SK-N-SH treated with all-trans-retinoic acid at 6 μM for 48 hours (cell line): ENCODE measurements at regions not wholly inside any gene's neighbourhood (a gene's known extent, or its start where the extent isn't known, plus 50 kb on each side); places are given as distances from the start of the nearest gene placed in this dataset.
"Not testable (repeated sequence)": the region's sequence is repeated elsewhere in the genome, so short reads cannot be mapped to it uniquely, and the experiment has no call there.

Source experiments
- ATAC-seq: fragments of 200-7000 bp; cut with Tn5 transposase; 3 replicates; pipeline ENCODE4 v1.9.1; 2020; ENCODE audit warnings: mild to moderate bottlenecking, moderate library complexity
- ARNTL ChIP-seq: fragments of 450-650 bp; formaldehyde crosslinking; IDR thresholded peaks from 2 replicates; pipeline ENCODE4 v1.5.0; 2020; ENCODE audit warnings: low read depth, mild to moderate bottlenecking, moderate library complexity, borderline replicate concordance
- CREB5 ChIP-seq: fragments of 250-450 bp; sonication (Bioruptor Pico); IDR thresholded peaks from 2 replicates; pipeline ENCODE4 v1.5.1; 2020; ENCODE audit warnings: low read depth, mild to moderate bottlenecking, moderate library complexity
- CSDC2 ChIP-seq: fragments of 250-450 bp; sonication (Bioruptor Pico); IDR thresholded peaks from 2 replicates; pipeline ENCODE4 v1.5.0; 2020; ENCODE audit warnings: mild to moderate bottlenecking, moderate library complexity
- ESRRG ChIP-seq: fragments of 250-450 bp; sonication (Bioruptor Pico); IDR thresholded peaks from 2 replicates; pipeline ENCODE4 v1.6.1; 2021; ENCODE audit warnings: mild to moderate bottlenecking
- GLIS3 ChIP-seq: fragments of 250-450 bp; sonication (Bioruptor Pico); IDR thresholded peaks from 2 replicates; pipeline ENCODE4 v1.5.0; 2020; ENCODE audit warnings: mild to moderate bottlenecking, moderate library complexity
- ISL1 ChIP-seq: fragments of 250-450 bp; sonication (Bioruptor Pico); IDR thresholded peaks from 2 replicates; pipeline ENCODE4 v2.1.2; 2022; ENCODE audit warnings: mild to moderate bottlenecking, moderate library complexity
- OSR1 ChIP-seq: fragments of 250-450 bp; sonication (Bioruptor Pico); IDR thresholded peaks from 2 replicates; pipeline ENCODE4 v1.8.0; 2022; ENCODE audit warnings: moderate library complexity, mild to moderate bottlenecking, inconsistent platforms
- PPARA ChIP-seq: fragments of 250-450 bp; sonication (Bioruptor Pico); IDR thresholded peaks from 2 replicates; pipeline ENCODE4 v1.5.0; 2020; ENCODE audit warnings: mild to moderate bottlenecking, borderline replicate concordance
- RARB ChIP-seq: fragments of 250-450 bp; sonication (Bioruptor Pico); IDR thresholded peaks from 2 replicates; pipeline ENCODE4 v1.8.0; 2021; ENCODE audit warnings: mild to moderate bottlenecking, moderate library complexity
- SNAI2 ChIP-seq: fragments of 250-450 bp; sonication (Bioruptor Pico); IDR thresholded peaks from 2 replicates; pipeline ENCODE4 v1.5.0; 2020; ENCODE audit warnings: mild to moderate bottlenecking, moderate library complexity
- TCF4 ChIP-seq: fragments of 250-450 bp; sonication (Bioruptor Pico); IDR thresholded peaks from 2 replicates; pipeline ENCODE4 v1.8.0; 2021; ENCODE audit warnings: mild to moderate bottlenecking, moderate library complexity, borderline replicate concordance
- TOX ChIP-seq: fragments of 250-450 bp; sonication (Bioruptor Pico); IDR thresholded peaks from 2 replicates; pipeline ENCODE4 v1.8.0; 2021; ENCODE audit warnings: mild to moderate bottlenecking, moderate library complexity, borderline replicate concordance
- ZFP3 ChIP-seq: fragments of 250-450 bp; sonication (Bioruptor Pico); IDR thresholded peaks from 2 replicates; pipeline ENCODE4 v1.5.0; 2020; ENCODE audit warnings: mild to moderate bottlenecking, moderate library complexity
- ZFP30 ChIP-seq: fragments of 450-650 bp; formaldehyde crosslinking; IDR thresholded peaks from 2 replicates; pipeline ENCODE4 v1.5.0; 2022; ENCODE audit warnings: mild to moderate bottlenecking, moderate library complexity
- ZNF565 ChIP-seq: fragments of 450-650 bp; formaldehyde crosslinking; conservative IDR thresholded peaks from 2 replicates; pipeline ENCODE4 v1.5.0; 2020; ENCODE audit warnings: low read depth, mild to moderate bottlenecking, moderate library complexity
- ZNF70 ChIP-seq: fragments of 450-650 bp; formaldehyde crosslinking; IDR thresholded peaks from 2 replicates; pipeline ENCODE4 v1.5.0; 2020; ENCODE audit warnings: mild to moderate bottlenecking, moderate library complexity
- ZNF8 ChIP-seq: fragments of 450-650 bp; formaldehyde crosslinking; IDR thresholded peaks from 2 replicates; pipeline ENCODE4 v1.5.0; 2020; ENCODE audit warnings: mild to moderate bottlenecking, moderate library complexity
- TF ChIP-seq, protein P1 (sequence below): fragments of 250-450 bp; sonication (Bioruptor Pico); IDR thresholded peaks from 2 replicates; pipeline ENCODE4 v1.8.0; 2020; ENCODE audit warnings: mild to moderate bottlenecking, moderate library complexity, borderline replicate concordance
- TF ChIP-seq, protein P2 (sequence below): fragments of 250-450 bp; sonication (Bioruptor Pico); IDR thresholded peaks from 2 replicates; pipeline ENCODE4 v1.5.1; 2021; ENCODE audit warnings: mild to moderate bottlenecking, moderate library complexity
- TF ChIP-seq, protein P3 (sequence below): fragments of 250-450 bp; sonication (Bioruptor Pico); IDR thresholded peaks from 2 replicates; pipeline ENCODE4 v1.8.0; 2021; ENCODE audit warnings: low read depth, mild to moderate bottlenecking, moderate library complexity, borderline replicate concordance

- ATAC-seq = no peak
- TF ChIP-seq ZFP3 (CRISPR knock-in tag) (no peak), ZNF70 (CRISPR knock-in tag) (no peak), ESRRG (CRISPR knock-in tag) (no peak), RARB (CRISPR knock-in tag) (no peak), ZNF8 (CRISPR knock-in tag) (no peak), TCF4 (CRISPR knock-in tag) (no peak)
- TF ChIP-seq, protein P1, sequence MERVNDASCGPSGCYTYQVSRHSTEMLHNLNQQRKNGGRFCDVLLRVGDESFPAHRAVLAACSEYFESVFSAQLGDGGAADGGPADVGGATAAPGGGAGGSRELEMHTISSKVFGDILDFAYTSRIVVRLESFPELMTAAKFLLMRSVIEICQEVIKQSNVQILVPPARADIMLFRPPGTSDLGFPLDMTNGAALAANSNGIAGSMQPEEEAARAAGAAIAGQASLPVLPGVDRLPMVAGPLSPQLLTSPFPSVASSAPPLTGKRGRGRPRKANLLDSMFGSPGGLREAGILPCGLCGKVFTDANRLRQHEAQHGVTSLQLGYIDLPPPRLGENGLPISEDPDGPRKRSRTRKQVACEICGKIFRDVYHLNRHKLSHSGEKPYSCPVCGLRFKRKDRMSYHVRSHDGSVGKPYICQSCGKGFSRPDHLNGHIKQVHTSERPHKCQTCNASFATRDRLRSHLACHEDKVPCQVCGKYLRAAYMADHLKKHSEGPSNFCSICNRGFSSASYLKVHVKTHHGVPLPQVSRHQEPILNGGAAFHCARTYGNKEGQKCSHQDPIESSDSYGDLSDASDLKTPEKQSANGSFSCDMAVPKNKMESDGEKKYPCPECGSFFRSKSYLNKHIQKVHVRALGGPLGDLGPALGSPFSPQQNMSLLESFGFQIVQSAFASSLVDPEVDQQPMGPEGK = no peak
Observed at GRCh38 chr22:33126881-33127280, 68.7 kb upstream of the SYN3 start.

GRCh38 chr22:33124471-33124870, 66.3 kb upstream of the SYN3 start:
- ATAC-seq = no peak
- no peak for TF ChIP-seq CSDC2
- TF ChIP-seq PPARA (CRISPR knock-in tag) = no peak
- TF ChIP-seq RARB (CRISPR knock-in tag) = no peak
- no peak for TF ChIP-seq OSR1 (CRISPR knock-in tag)
- TF ChIP-seq ZFP30 = no peak
- TF ChIP-seq GLIS3 (CRISPR knock-in tag) = no peak
- no peak for TF ChIP-seq ZNF70 (CRISPR knock-in tag)
- no peak for TF ChIP-seq ZFP3 (CRISPR knock-in tag)
- TF ChIP-seq, protein P2, sequence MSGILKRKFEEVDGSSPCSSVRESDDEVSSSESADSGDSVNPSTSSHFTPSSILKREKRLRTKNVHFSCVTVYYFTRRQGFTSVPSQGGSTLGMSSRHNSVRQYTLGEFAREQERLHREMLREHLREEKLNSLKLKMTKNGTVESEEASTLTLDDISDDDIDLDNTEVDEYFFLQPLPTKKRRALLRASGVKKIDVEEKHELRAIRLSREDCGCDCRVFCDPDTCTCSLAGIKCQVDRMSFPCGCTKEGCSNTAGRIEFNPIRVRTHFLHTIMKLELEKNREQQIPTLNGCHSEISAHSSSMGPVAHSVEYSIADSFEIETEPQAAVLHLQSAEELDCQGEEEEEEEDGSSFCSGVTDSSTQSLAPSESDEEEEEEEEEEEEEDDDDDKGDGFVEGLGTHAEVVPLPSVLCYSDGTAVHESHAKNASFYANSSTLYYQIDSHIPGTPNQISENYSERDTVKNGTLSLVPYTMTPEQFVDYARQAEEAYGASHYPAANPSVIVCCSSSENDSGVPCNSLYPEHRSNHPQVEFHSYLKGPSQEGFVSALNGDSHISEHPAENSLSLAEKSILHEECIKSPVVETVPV = no peak
- TF ChIP-seq CREB5 (CRISPR knock-in tag) = no peak
- TF ChIP-seq ZNF565 (CRISPR knock-in tag) = no peak
- no peak for TF ChIP-seq TOX (CRISPR knock-in tag)

- ATAC-seq = not testable (repeated sequence)
Observed at GRCh38 chr22:33122439-33122838, 64.3 kb upstream of the SYN3 start.

DNA sequence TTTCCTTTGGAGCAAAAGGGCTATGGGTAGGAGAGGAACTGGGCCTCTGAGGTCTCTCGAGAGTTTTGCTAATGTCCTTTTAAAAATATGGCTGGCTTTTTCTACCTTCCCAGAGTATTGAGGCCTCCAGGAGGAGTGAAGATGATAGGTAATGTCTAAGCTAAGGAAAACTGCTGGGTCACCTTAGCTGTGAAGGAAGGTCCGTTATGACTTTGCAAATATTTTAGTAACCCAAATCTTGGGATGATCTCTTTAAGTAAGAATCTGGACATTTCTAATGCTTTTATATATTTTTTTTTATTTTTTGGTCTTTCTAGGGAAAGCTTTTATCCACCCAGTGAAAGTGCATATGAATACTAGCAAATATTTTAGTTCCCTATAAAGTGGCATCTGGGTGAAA, 60.9 kb upstream of the SYN3 start:
- no peak for ATAC-seq
- TF ChIP-seq, protein P1 = no peak
- TF ChIP-seq ARNTL (CRISPR knock-in tag) (no peak), TCF4 (CRISPR knock-in tag) (no peak), ZNF8 (CRISPR knock-in tag) (no peak), SNAI2 (CRISPR knock-in tag) (no peak), CSDC2 (no peak), ISL1 (CRISPR knock-in tag) (no peak), ZFP30 (no peak), CREB5 (CRISPR knock-in tag) (no peak), GLIS3 (CRISPR knock-in tag) (no peak)
- TF ChIP-seq, protein P3, sequence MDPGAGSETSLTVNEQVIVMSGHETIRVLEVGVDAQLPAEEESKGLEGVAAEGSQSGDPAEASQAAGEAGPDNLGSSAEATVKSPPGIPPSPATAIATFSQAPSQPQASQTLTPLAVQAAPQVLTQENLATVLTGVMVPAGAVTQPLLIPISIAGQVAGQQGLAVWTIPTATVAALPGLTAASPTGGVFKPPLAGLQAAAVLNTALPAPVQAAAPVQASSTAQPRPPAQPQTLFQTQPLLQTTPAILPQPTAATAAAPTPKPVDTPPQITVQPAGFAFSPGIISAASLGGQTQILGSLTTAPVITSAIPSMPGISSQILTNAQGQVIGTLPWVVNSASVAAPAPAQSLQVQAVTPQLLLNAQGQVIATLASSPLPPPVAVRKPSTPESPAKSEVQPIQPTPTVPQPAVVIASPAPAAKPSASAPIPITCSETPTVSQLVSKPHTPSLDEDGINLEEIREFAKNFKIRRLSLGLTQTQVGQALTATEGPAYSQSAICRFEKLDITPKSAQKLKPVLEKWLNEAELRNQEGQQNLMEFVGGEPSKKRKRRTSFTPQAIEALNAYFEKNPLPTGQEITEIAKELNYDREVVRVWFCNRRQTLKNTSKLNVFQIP (CRISPR knock-in tag) = no peak
- TF ChIP-seq, all 23 proteins: peak for 0
